Suppressor macrophage treated with lipopolysaccharide for 1 hour (primary cell): ENCODE measurements at regions not wholly inside any gene's neighbourhood (a gene's known extent, or its start where the extent isn't known, plus 50 kb on each side); places are given as distances from the start of the nearest gene placed in this dataset.

Experiments
- DNase-seq, 3 donors: peaks; one replicate each; pipeline ENCODE4 v3.0.0-alpha.2; 2020 to 2022

GRCh38 chr19:46911456-46911855 is 50.7 kb downstream of the ARHGAP35 start:
- no peak for DNase-seq

- DNase-seq = no peak
These were observed 52.5 kb downstream of the ARHGAP35 start for GRCh38 chr19:46913198-46913851.

- DNase-seq = peak; percentile 15 to 37 (median 30)
These were observed 53.1 kb downstream of the ARHGAP35 start for GRCh38 chr19:46913852-46914430.

GRCh38 chr19:46915386-46915785 is 54.6 kb downstream of the ARHGAP35 start:
- DNase-seq = peak; percentile 6 to 44 (median 33)

- DNase-seq = no peak
These were observed 56.2 kb downstream of the ARHGAP35 start for GRCh38 chr19:46917002-46917401.

- no peak for DNase-seq
These were observed 58.5 kb downstream of the ARHGAP35 start for GRCh38 chr19:46919324-46919723.

- DNase-seq = no peak
These were observed 59.6 kb downstream of the ARHGAP35 start for GRCh38 chr19:46920362-46920761.

- DNase-seq = no peak
These were observed 60.3 kb downstream of the ARHGAP35 start for GRCh38 chr19:46921071-46921470.

GRCh38 chr19:46922465-46922864 is 61.7 kb downstream of the ARHGAP35 start:
- no peak for DNase-seq

- no peak for DNase-seq
These were observed 64.2 kb downstream of the ARHGAP35 start for GRCh38 chr19:46924874-46925547.

GRCh38 chr19:46925548-46925950 is 64.8 kb downstream of the ARHGAP35 start:
- DNase-seq = no peak

- no peak for DNase-seq
These were observed 65.6 kb downstream of the ARHGAP35 start for GRCh38 chr19:46926170-46927071.

- DNase-seq = no peak
These were observed 66.3 kb downstream of the ARHGAP35 start for GRCh38 chr19:46927106-46927505.

GRCh38 chr19:46927893-46928292 is 67.1 kb downstream of the ARHGAP35 start:
- no peak for DNase-seq

GRCh38 chr19:46928951-46929350 is 68.2 kb downstream of the ARHGAP35 start:
- no peak for DNase-seq

- DNase-seq = peak in 2 of 3 donors; percentile 47 to 49
These were observed 70.4 kb downstream of the ARHGAP35 start for GRCh38 chr19:46931202-46931601.

- DNase-seq = no peak
These were observed 71.5 kb downstream of the ARHGAP35 start for GRCh38 chr19:46932346-46932745.

GRCh38 chr19:46935066-46935663 is 74.4 kb downstream of the ARHGAP35 start:
- DNase-seq = no peak

GRCh38 chr19:46943150-46943946 is 76.3 kb upstream of the NPAS1 start:
- DNase-seq = no peak

GRCh38 chr19:46944123-46944748 is 75.4 kb upstream of the NPAS1 start:
- no peak for DNase-seq

GRCh38 chr19:46944918-46945628 is 74.6 kb upstream of the NPAS1 start:
- DNase-seq = peak in 1 of 3 donors; percentile 26
